ENCODE measurements at regions not wholly inside any gene's neighbourhood (a gene's known extent, or its start where the extent isn't known, plus 50 kb on each side); places are given as distances from the start of the nearest gene placed in this dataset.

DNA sequence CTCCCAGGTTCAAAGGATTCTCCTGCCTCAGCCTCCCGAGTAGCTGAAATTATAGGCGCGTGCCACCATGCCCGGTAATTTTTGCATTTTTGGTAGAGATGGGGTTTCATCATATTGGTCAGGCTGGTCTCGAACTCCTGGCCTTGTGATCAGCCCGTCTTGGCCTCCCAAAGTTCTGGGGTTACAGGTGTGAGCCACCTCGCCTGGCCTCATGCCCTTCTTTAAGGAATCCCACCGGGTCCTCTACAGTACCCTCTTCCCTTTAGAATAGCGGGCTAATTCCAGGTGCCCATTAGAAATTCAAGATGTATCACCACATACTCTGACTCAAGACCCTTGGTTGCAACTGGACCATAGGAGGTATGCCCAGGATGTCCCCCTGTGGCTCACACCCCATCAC, 74.2 kb upstream of the ZNF536 start:
- no TSS peak for BruUV-seq (replicated peaks)
- in situ Hi-C loops (cut with MboI) = no loop called here
- ChIA-PET POLR2A (no interaction called here), CTCF (ENCODE audit: low intra/inter-chr PET ratio) (no interaction called here)
- DNase-seq (ENCODE audit: extremely low read depth in 1 of 4, low spot score in 3 of 4) = no peak
- Histone ChIP-seq H2AFZ (ENCODE audit: low read depth, low read length) (no peak overlapping the region), H3K4me2 (ENCODE audit: insufficient read depth, low read length) (no peak overlapping the region), H4K20me1 (replicated peaks; ENCODE audit: control insufficient read depth, insufficient read depth, low read length) (no peaks in the 10 kb centered on the region), H3K9me1 (ENCODE audit: control insufficient read depth, insufficient read depth, low read length) (no peaks in the 10 kb centered on the region), H3K27me3 (ENCODE audit: control insufficient read depth in 2 of 2, insufficient read depth in 2 of 2, low read length in 2 of 2) (peaks cover 3 to 28% of the 10 kb centered on the region in 2 experiments; a peak in 3 of 5 replicates), H3K79me2 (ENCODE audit: control insufficient read depth, insufficient read depth, low read length) (no peaks in the 10 kb centered on the region), H3K9ac (ENCODE audit: insufficient read depth in 1 of 2, low read depth in 2 of 2, low read length in 2 of 2) (no peak overlapping the region), H3K36me3 (ENCODE audit: control insufficient read depth, insufficient read depth, low read length) (no peaks in the 10 kb centered on the region), H3K9me3 (replicated peaks; ENCODE audit: control insufficient read depth, insufficient read depth, low read depth, low read length) (no peaks in the 10 kb centered on the region), H3K27ac (ENCODE audit: extremely low read depth, low read depth, low read length) (no peak overlapping the region), H3K4me3 (no peak overlapping the region), H3K4me1 (replicated peaks in 1 of 2; ENCODE audit: control insufficient read depth in 2 of 2, insufficient read depth in 2 of 2, low read length in 2 of 2) (no peaks in the 10 kb centered on the region)
- intact Hi-C loops (cut with micrococcal nuclease) = no loop called here
- TF ChIP-seq, protein P1, sequence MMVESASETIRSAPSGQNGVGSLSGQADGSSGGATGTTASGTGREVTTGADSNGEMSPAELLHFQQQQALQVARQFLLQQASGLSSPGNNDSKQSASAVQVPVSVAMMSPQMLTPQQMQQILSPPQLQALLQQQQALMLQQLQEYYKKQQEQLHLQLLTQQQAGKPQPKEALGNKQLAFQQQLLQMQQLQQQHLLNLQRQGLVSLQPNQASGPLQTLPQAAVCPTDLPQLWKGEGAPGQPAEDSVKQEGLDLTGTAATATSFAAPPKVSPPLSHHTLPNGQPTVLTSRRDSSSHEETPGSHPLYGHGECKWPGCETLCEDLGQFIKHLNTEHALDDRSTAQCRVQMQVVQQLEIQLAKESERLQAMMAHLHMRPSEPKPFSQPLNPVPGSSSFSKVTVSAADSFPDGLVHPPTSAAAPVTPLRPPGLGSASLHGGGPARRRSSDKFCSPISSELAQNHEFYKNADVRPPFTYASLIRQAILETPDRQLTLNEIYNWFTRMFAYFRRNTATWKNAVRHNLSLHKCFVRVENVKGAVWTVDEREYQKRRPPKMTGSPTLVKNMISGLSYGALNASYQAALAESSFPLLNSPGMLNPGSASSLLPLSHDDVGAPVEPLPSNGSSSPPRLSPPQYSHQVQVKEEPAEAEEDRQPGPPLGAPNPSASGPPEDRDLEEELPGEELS (CRISPR knock-in tag; IDR thresholded peaks at IDR 0.05; ENCODE audit: borderline replicate concordance) = no peak
- TF ChIP-seq ZC3H8 (IDR thresholded peaks at IDR 0.05) (no peak), SRSF7 (optimal IDR thresholded peaks at IDR 0.05; ENCODE audit: low read depth, low read length) (no peak), ZNF79 (CRISPR knock-in tag; IDR thresholded peaks at IDR 0.05; ENCODE audit: low read depth) (no peak), CCAR2 (IDR thresholded peaks at IDR 0.05; ENCODE audit: low read depth, low read length) (no peak), SMAD3 (CRISPR knock-in tag; conservative IDR thresholded peaks at IDR 0.05) (no peak), KAT8 (IDR thresholded peaks at IDR 0.05; ENCODE audit: low read depth) (no peak), FOXM1 (IDR thresholded peaks at IDR 0.05; ENCODE audit: low read depth) (no peak), FOXM1 (CRISPR knock-in tag; IDR thresholded peaks at IDR 0.05; ENCODE audit: low read depth) (no peak), POLR2B (IDR thresholded peaks at IDR 0.05; ENCODE audit: low read depth, partially characterized antibody) (no peak)
- TF ChIP-seq, protein P2, sequence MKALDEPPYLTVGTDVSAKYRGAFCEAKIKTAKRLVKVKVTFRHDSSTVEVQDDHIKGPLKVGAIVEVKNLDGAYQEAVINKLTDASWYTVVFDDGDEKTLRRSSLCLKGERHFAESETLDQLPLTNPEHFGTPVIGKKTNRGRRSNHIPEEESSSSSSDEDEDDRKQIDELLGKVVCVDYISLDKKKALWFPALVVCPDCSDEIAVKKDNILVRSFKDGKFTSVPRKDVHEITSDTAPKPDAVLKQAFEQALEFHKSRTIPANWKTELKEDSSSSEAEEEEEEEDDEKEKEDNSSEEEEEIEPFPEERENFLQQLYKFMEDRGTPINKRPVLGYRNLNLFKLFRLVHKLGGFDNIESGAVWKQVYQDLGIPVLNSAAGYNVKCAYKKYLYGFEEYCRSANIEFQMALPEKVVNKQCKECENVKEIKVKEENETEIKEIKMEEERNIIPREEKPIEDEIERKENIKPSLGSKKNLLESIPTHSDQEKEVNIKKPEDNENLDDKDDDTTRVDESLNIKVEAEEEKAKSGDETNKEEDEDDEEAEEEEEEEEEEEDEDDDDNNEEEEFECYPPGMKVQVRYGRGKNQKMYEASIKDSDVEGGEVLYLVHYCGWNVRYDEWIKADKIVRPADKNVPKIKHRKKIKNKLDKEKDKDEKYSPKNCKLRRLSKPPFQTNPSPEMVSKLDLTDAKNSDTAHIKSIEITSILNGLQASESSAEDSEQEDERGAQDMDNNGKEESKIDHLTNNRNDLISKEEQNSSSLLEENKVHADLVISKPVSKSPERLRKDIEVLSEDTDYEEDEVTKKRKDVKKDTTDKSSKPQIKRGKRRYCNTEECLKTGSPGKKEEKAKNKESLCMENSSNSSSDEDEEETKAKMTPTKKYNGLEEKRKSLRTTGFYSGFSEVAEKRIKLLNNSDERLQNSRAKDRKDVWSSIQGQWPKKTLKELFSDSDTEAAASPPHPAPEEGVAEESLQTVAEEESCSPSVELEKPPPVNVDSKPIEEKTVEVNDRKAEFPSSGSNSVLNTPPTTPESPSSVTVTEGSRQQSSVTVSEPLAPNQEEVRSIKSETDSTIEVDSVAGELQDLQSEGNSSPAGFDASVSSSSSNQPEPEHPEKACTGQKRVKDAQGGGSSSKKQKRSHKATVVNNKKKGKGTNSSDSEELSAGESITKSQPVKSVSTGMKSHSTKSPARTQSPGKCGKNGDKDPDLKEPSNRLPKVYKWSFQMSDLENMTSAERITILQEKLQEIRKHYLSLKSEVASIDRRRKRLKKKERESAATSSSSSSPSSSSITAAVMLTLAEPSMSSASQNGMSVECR (CRISPR knock-in tag; IDR thresholded peaks at IDR 0.05) = no peak
- WGBS (ENCODE audit: insufficient coverage, low coverage, missing lambda C conversion rate) = under 1% methylated on average over 9 of the region's 9 CpGs
- FAIRE-seq = no peak
- ATAC-seq = no peak

Data from K562 (cell line).